Small intestine (tissue), 7 donors: ENCODE measurements at regions not wholly inside any gene's neighbourhood (a gene's known extent, or its start where the extent isn't known, plus 50 kb on each side); places are given as distances from the start of the nearest gene placed in this dataset.

Experiments used
- DNase-seq, 2 donors: peaks; one replicate each; pipeline versions ENCODE4 v3.0.0 to v3.0.0-alpha.2; 2013
- FAIRE-seq: peaks from 2 replicates; lab custom pipeline; 2012; peaks lifted over from hg19 to GRCh38; lab: Jason Lieb, UNC
- H3K27ac ChIP-seq, 3 donors: one replicate each; pipeline ENCODE4 v1.5.1; 2013; ENCODE audit warnings: low read length in 2 of 3, mild to moderate bottlenecking in 2 of 3, control low read depth in 1 of 3, inconsistent platforms in 1 of 3, low read depth in 1 of 3, moderate library complexity in 1 of 3
- H3K27me3 ChIP-seq, 3 donors: one replicate each; pipeline ENCODE4 v1.6.1; 2013; ENCODE audit warnings: low read length in 3 of 3, inconsistent platforms in 1 of 3; ENCODE audit not compliant: control insufficient read depth in 3 of 3, insufficient read depth in 3 of 3
- H3K36me3 ChIP-seq, 3 donors: one replicate each; pipeline ENCODE4 v1.6.1; 2013; ENCODE audit warnings: low read length in 3 of 3, inconsistent platforms in 1 of 3, low read depth in 1 of 3, mild to moderate bottlenecking in 1 of 3, moderate library complexity in 1 of 3; ENCODE audit not compliant: control insufficient read depth in 3 of 3, insufficient read depth in 2 of 3
- H3K4me1 ChIP-seq, 3 donors: one replicate each; pipeline ENCODE4 v1.6.1; 2013; ENCODE audit warnings: low read length in 2 of 3, inconsistent platforms in 1 of 3, low read depth in 1 of 3, mild to moderate bottlenecking in 1 of 3, moderate library complexity in 1 of 3; ENCODE audit not compliant: control insufficient read depth in 3 of 3, insufficient read depth in 2 of 3
- H3K4me3 ChIP-seq, 3 donors: one replicate each; pipeline ENCODE4 v1.5.1; 2013; ENCODE audit warnings: low read length in 3 of 3, control low read depth in 1 of 3, inconsistent platforms in 1 of 3, low read depth in 1 of 3, mild to moderate bottlenecking in 1 of 3, moderate library complexity in 1 of 3
- H3K9me3 ChIP-seq, 2 donors: one replicate each; pipeline ENCODE4 v1.6.1; 2013; ENCODE audit warnings: low read depth in 1 of 2, low read length in 1 of 2; ENCODE audit not compliant: control insufficient read depth in 2 of 2, insufficient read depth in 1 of 2
- WGBS, 3 donors: extraction: QIAGEN DNeasy Blood & Tissue Kit; methylation state at CpG; one replicate each; pipeline ENCODE4 v1.1.7; 2013; 5-methylcytosine and 5-hydroxymethylcytosine counted together
- donor health status: healthy with polysubstance abuse.
- donor health status: control.
- donor health status: control.
- donor health status: Bipolar disorder and iron deficiency.
- donor health status: healthy.

GRCh38 chr18:4603955-4604354 is 148.8 kb upstream of the DLGAP1 start:
- DNase-seq (no peak), FAIRE-seq (no peak)
- 87 to 88% (median 87%) methylated on average over 7 of the region's 7 CpGs for WGBS, 3 donors
- Histone ChIP-seq H3K27ac (no peak overlapping the region), H3K4me1 (no peaks in the 10 kb centered on the region), H3K36me3 (no peaks in the 10 kb centered on the region), H3K4me3 (no peak overlapping the region), H3K27me3 (no peaks in the 10 kb centered on the region), H3K9me3 (no peaks in the 10 kb centered on the region)

- H3K36me3 ChIP-seq, result no peaks in the 10 kb centered on the region
- H3K4me1 ChIP-seq, result no peaks in the 10 kb centered on the region
- WGBS, 3 donors, result 44 to 56% (median 45%) methylated on average over 4 of the region's 4 CpGs
- H3K4me3 ChIP-seq, result no peak overlapping the region
- H3K9me3 ChIP-seq, result no peaks in the 10 kb centered on the region
- no peak overlapping the region for H3K27ac ChIP-seq
- FAIRE-seq (no peak), DNase-seq (no peak)
- H3K27me3 ChIP-seq, result no peaks in the 10 kb centered on the region
Measured at GRCh38 chr18:4599312-4599711, 144.2 kb upstream of the DLGAP1 start.

DNA sequence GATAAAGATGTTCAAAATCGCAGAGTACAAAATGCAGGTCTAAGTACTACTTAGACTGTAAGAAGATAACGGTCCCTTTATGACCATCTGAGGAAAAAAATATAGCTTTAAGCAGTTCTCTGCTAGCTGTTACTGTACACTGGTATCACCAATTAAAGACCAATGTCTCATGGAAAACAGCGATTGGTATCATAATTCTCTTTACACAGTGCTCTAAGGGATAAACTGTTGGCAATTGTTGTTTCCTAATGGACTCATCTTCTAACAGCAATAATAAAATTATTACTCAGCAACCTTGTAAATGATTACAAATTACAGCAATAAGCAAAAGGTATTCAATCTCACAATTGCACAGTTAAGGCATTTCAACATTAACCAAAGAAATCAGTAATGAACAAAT is 142.2 kb upstream of the DLGAP1 start:
- H3K9me3 ChIP-seq, result no peaks in the 10 kb centered on the region
- H3K4me3 ChIP-seq, result no peak overlapping the region
- no peaks in the 10 kb centered on the region for H3K27me3 ChIP-seq
- no peaks in the 10 kb centered on the region for H3K4me1 ChIP-seq
- FAIRE-seq, result no peak
- no peak for DNase-seq
- H3K27ac ChIP-seq, result no peak overlapping the region
- 76 to 83% (median 80%) methylated on average over 3 of the region's 3 CpGs for WGBS, 3 donors
- no peaks in the 10 kb centered on the region for H3K36me3 ChIP-seq

DNA sequence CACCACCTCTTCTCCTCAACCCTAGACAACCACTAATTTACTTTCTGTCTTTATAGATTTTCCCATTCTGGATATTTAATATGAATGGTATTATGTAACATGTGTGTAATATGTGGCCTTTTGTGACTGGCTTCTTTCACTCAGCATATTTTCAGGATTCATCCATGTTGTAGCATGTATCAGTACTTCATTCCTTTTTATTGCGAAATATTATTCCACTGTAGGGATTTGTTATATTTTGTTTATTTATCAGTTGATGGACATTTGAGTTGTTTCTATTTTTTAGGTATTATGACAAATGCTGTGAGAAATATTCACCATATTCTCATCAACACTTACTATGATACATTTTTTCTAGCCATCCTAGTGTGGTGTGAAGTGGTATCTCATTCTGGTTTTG is 138.8 kb upstream of the DLGAP1 start:
- no peak for FAIRE-seq
- H3K27ac ChIP-seq, result no peak overlapping the region
- H3K4me3 ChIP-seq, result no peak overlapping the region
- no peaks in the 10 kb centered on the region for H3K36me3 ChIP-seq
- DNase-seq, result no peak
- no peaks in the 10 kb centered on the region for H3K4me1 ChIP-seq
- H3K9me3 ChIP-seq, result no peaks in the 10 kb centered on the region
- WGBS, 3 donors, result 89 to 94% (median 92%) methylated on average over 1 of the region's 1 CpG
- no peaks in the 10 kb centered on the region for H3K27me3 ChIP-seq

DNA sequence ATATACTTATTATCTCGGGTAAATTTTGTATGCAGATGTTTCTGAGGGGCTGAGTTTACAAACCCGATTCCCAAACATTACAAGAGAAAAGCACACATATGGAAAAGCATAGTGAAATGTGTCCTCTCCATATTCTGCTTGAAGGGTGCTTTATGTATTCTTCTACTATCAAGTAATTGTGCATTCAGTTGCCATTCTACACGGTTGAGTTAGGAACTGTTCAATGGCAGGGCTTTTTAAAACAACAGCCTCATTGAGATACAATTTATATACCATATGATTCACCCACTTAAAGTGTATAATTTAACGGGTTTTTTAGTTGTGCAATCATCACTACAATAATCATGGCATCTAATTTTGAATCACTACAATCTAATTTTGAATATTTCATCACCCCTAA is 138.4 kb upstream of the DLGAP1 start:
- 74 to 82% (median 80%) methylated on average over 4 of the region's 4 CpGs for WGBS, 3 donors

GRCh38 chr18:4589056-4589800 is 134.1 kb upstream of the DLGAP1 start:
- DNase-seq (no peak), FAIRE-seq (no peak)
- no peak overlapping the region for H3K4me3 ChIP-seq
- no peaks in the 10 kb centered on the region for H3K4me1 ChIP-seq
- no peaks in the 10 kb centered on the region for H3K36me3 ChIP-seq
- H3K9me3 ChIP-seq, result no peaks in the 10 kb centered on the region
- H3K27me3 ChIP-seq, result no peaks in the 10 kb centered on the region
- WGBS, 3 donors, result 59 to 71% (median 68%) methylated on average over 5 of the region's 5 CpGs
- no peak overlapping the region for H3K27ac ChIP-seq

More for the DNA sequence above, 138.4 kb upstream of the DLGAP1 start:
- no peaks in the 10 kb centered on the region for H3K9me3 ChIP-seq
- no peak for FAIRE-seq
- H3K4me1 ChIP-seq, result no peaks in the 10 kb centered on the region
- H3K36me3 ChIP-seq, result no peaks in the 10 kb centered on the region
- no peak overlapping the region for H3K27ac ChIP-seq
- no peaks in the 10 kb centered on the region for H3K27me3 ChIP-seq
- no peak for DNase-seq
- H3K4me3 ChIP-seq, result no peak overlapping the region

GRCh38 chr18:4587204-4587603 is 132.1 kb upstream of the DLGAP1 start:
- no peak for FAIRE-seq
- Histone ChIP-seq H3K36me3 (no peaks in the 10 kb centered on the region), H3K9me3 (no peaks in the 10 kb centered on the region), H3K4me1 (no peaks in the 10 kb centered on the region), H3K4me3 (no peak overlapping the region), H3K27ac (no peak overlapping the region), H3K27me3 (no peaks in the 10 kb centered on the region)
- no peak for DNase-seq

DNA sequence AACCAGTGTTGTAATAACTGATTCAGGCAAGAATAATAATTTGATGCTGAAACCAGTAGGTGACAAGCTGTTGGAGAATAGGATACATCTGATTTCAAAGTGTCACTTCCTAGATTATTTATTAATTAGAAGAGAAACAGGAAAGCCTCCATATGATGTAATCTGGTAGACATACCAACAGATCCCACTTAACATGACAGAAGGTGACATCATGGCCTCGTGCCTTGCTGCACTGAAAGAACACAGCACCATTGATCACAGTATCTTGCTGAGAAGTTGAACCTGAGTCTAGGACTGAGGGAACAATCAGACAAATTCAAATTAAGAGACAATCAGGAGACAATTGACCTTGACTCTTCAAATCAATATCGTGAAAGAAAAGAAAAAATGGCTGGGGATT is 131.6 kb upstream of the DLGAP1 start:
- Histone ChIP-seq H3K36me3 (no peaks in the 10 kb centered on the region), H3K27me3 (no peaks in the 10 kb centered on the region), H3K4me1 (no peaks in the 10 kb centered on the region), H3K9me3 (no peaks in the 10 kb centered on the region), H3K4me3 (no peak overlapping the region), H3K27ac (no peak overlapping the region)
- DNase-seq (no peak), FAIRE-seq (no peak)
- WGBS, 3 donors, result 52 to 66% (median 55%) methylated on average over 2 of the region's 2 CpGs
